Neural progenitor cell (in vitro differentiated cells): ENCODE measurements at regions not wholly inside any gene's neighbourhood (a gene's known extent, or its start where the extent isn't known, plus 50 kb on each side); places are given as distances from the start of the nearest gene placed in this dataset.
A peak's percentile ranks its signal among the peaks of the same experiment; 100 is the strongest.

Experiments
- EZH2 ChIP-seq: fragments of 200-600 bp; sonication (generic); IDR thresholded peaks from 2 replicates; pipeline ENCODE4 v1.6.1; 2017; ENCODE audit warnings: antibody characterized with exemption, mild to moderate bottlenecking, moderate library complexity
- EZH2phosphoT487 ChIP-seq: fragments of 200-600 bp; sonication (generic); IDR thresholded peaks from 2 replicates; pipeline ENCODE4 v1.6.1; 2017; ENCODE audit warnings: antibody characterized with exemption
- TF ChIP-seq, protein P1 (sequence below): fragments of 200-600 bp; sonication (generic); IDR thresholded peaks from 2 replicates; pipeline ENCODE4 v1.5.1; 2017; ENCODE audit warnings: antibody characterized with exemption, mild to moderate bottlenecking

DNA sequence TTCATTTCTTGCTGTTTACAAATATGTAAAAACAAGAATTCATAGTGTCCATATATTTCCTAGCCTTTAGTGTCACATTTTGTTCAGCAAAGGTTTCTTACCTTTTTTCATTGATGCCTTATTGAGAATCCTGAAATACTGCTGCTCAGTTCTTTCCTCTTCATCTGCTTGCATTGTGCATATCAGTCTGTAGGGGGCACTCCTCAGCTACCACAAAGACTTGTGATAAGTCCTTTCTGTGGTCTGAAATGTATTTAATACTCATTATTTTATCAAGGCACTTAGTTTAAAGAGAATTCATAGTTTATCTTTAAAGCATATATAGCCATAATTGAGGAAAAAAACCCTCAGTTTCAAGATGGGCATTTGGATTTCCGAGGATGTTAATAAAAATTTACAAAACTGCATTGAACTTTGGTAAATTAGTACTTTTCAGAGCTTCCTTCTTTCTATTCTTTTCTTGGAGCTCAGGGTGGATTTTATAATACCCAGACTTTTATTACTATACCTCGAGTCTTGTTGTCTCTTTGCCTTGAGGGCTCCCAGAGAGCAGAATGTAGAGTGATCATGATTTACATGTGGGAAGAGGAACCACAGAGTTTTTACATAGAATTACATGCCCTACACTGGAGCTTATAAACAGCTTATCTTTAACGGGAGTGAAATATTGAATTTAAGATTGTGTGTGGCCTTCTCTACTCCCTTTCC is 570.1 kb downstream of the PLCL1 start:
- TF ChIP-seq, protein P1, sequence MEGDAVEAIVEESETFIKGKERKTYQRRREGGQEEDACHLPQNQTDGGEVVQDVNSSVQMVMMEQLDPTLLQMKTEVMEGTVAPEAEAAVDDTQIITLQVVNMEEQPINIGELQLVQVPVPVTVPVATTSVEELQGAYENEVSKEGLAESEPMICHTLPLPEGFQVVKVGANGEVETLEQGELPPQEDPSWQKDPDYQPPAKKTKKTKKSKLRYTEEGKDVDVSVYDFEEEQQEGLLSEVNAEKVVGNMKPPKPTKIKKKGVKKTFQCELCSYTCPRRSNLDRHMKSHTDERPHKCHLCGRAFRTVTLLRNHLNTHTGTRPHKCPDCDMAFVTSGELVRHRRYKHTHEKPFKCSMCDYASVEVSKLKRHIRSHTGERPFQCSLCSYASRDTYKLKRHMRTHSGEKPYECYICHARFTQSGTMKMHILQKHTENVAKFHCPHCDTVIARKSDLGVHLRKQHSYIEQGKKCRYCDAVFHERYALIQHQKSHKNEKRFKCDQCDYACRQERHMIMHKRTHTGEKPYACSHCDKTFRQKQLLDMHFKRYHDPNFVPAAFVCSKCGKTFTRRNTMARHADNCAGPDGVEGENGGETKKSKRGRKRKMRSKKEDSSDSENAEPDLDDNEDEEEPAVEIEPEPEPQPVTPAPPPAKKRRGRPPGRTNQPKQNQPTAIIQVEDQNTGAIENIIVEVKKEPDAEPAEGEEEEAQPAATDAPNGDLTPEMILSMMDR = peak; percentile 96
- TF ChIP-seq EZH2 (no peak), EZH2phosphoT487 (no peak)
